Activated CD4-positive, alpha-beta memory T cell treated with anti-CD3 and anti-CD28 coated beads for 36 hours (primary cell): ENCODE measurements at regions not wholly inside any gene's neighbourhood (a gene's known extent, or its start where the extent isn't known, plus 50 kb on each side); places are given as distances from the start of the nearest gene placed in this dataset.
A peak's percentile ranks its signal among the peaks of the same experiment; 100 is the strongest.

Experiments used
- CTCF ChIA-PET: fragments of 350-600 bp; sonication (Branson Sonifier 250); formaldehyde crosslinking; loops from one replicate; lab custom pipeline; 2021; ENCODE audit warnings: antibody characterized with exemption, inconsistent platforms; lab: Charles Lee
- POLR2A ChIA-PET: fragments of 350-600 bp; sonication (Branson Sonifier 250); formaldehyde crosslinking; loops from one replicate; lab custom pipeline; 2021; ENCODE audit warnings: antibody characterized with exemption; lab: Charles Lee
- DNase-seq: peaks from one replicate; pipeline ENCODE4 v3.0.0-alpha.2; 2020
- H3K27ac Mint-ChIP-seq: one replicate; pipeline ENCODE4 v1.8.0; 2021; ENCODE audit warnings: mixed read lengths
- H3K27me3 Mint-ChIP-seq: one replicate; pipeline ENCODE4 v1.8.0; 2021; ENCODE audit warnings: mixed read lengths
- H3K36me3 Mint-ChIP-seq: one replicate; pipeline ENCODE4 v1.8.0; 2021; ENCODE audit warnings: mixed read lengths
- H3K4me1 Mint-ChIP-seq: one replicate; pipeline ENCODE4 v1.8.0; 2021; ENCODE audit warnings: low read depth, mixed read lengths
- H3K4me3 Mint-ChIP-seq: one replicate; pipeline ENCODE4 v1.8.0; 2021; ENCODE audit warnings: mild to moderate bottlenecking, mixed read lengths
- H3K9me3 Mint-ChIP-seq: one replicate; pipeline ENCODE4 v1.8.0; 2021; ENCODE audit warnings: mixed read lengths
- intact Hi-C: fragments of 100-400 bp; cut with micrococcal nuclease; formaldehyde crosslinking; loops from one replicate; pipeline ENCODE4 v1.15.1; 2023

- CTCF ChIA-PET, result no interaction called here
- POLR2A ChIA-PET, result no interaction called here
- H3K36me3 Mint-ChIP-seq, result no peaks in the 10 kb centered on the region
- no peaks in the 10 kb centered on the region for H3K9me3 Mint-ChIP-seq
- H3K4me1 Mint-ChIP-seq, result no peaks in the 10 kb centered on the region
- no peak for DNase-seq
- H3K27ac Mint-ChIP-seq, result no peak overlapping the region
- H3K27me3 Mint-ChIP-seq, result no peaks in the 10 kb centered on the region
- intact Hi-C loops, result no loop called here
- no peak overlapping the region for H3K4me3 Mint-ChIP-seq
Observed at GRCh38 chr21:28654406-28654805, 338.3 kb downstream of the LTN1 start.

- CTCF ChIA-PET, result interaction anchor here (1.8 kb wide), 1 partner anchor 100 kb away, joined by 4 read pairs; no protein-coding TSS in a partner anchor
- Mint-ChIP-seq H3K4me3 (no peak overlapping the region), H3K9me3 (no peaks in the 10 kb centered on the region), H3K36me3 (peaks cover 2% of the 10 kb centered on the region), H3K27me3 (no peaks in the 10 kb centered on the region), H3K27ac (no peak overlapping the region), H3K4me1 (no peaks in the 10 kb centered on the region)
- POLR2A ChIA-PET, result no interaction called here
- DNase-seq, result no peak
- intact Hi-C loops, result no loop called here
Observed at GRCh38 chr21:28644762-28645161, 347.9 kb downstream of the LTN1 start.

GRCh38 chr21:28642891-28643290 is 349.8 kb downstream of the LTN1 start:
- H3K27ac Mint-ChIP-seq, result no peak overlapping the region
- H3K4me3 Mint-ChIP-seq, result no peak overlapping the region
- peaks cover 2% of the 10 kb centered on the region for H3K36me3 Mint-ChIP-seq
- intact Hi-C loops, result no loop called here
- H3K9me3 Mint-ChIP-seq, result no peaks in the 10 kb centered on the region
- DNase-seq, result no peak
- CTCF ChIA-PET, result interaction anchor here (1.0 kb wide), 1 partner anchor 102 kb away, joined by 5 read pairs; no protein-coding TSS in a partner anchor
- H3K4me1 Mint-ChIP-seq, result no peaks in the 10 kb centered on the region
- H3K27me3 Mint-ChIP-seq, result no peaks in the 10 kb centered on the region
- POLR2A ChIA-PET, result no interaction called here

GRCh38 chr21:28641731-28642130 is 350.9 kb downstream of the LTN1 start:
- POLR2A ChIA-PET, result no interaction called here
- Mint-ChIP-seq H3K36me3 (peaks cover 2% of the 10 kb centered on the region), H3K4me3 (no peak overlapping the region), H3K27ac (no peak overlapping the region), H3K4me1 (peaks cover 7% of the 10 kb centered on the region), H3K9me3 (no peaks in the 10 kb centered on the region), H3K27me3 (no peaks in the 10 kb centered on the region)
- CTCF ChIA-PET, result interaction anchor here (1.0 kb wide), 1 partner anchor 104 kb away, joined by 5 read pairs; no protein-coding TSS in a partner anchor
- intact Hi-C loops, result no loop called here
- no peak for DNase-seq

GRCh38 chr21:28640326-28640725 is 352.4 kb downstream of the LTN1 start:
- Mint-ChIP-seq H3K4me1 (peaks cover 15% of the 10 kb centered on the region), H3K27me3 (no peaks in the 10 kb centered on the region), H3K9me3 (no peaks in the 10 kb centered on the region), H3K27ac (no peak overlapping the region), H3K36me3 (peaks cover 2% of the 10 kb centered on the region), H3K4me3 (no peak overlapping the region)
- POLR2A ChIA-PET, result no interaction called here
- DNase-seq, result no peak
- CTCF ChIA-PET, result no interaction called here
- intact Hi-C loops, result no loop called here

- H3K4me3 Mint-ChIP-seq, result no peak overlapping the region
- no peak for DNase-seq
- ChIA-PET POLR2A (no interaction called here), CTCF (no interaction called here)
- no peaks in the 10 kb centered on the region for H3K9me3 Mint-ChIP-seq
- peaks cover 2% of the 10 kb centered on the region for H3K36me3 Mint-ChIP-seq
- H3K27ac Mint-ChIP-seq, result no peak overlapping the region
- no peaks in the 10 kb centered on the region for H3K27me3 Mint-ChIP-seq
- intact Hi-C loops, result no loop called here
- H3K4me1 Mint-ChIP-seq, result peaks cover 15% of the 10 kb centered on the region
Observed at GRCh38 chr21:28639737-28640136, 352.9 kb downstream of the LTN1 start.

- intact Hi-C loops, result loop anchor here (1.0 to 2.0 kb wide), 2 partner anchors 138 to 248 kb away; a partner anchor contains a TSS
- H3K27ac Mint-ChIP-seq, result peak overlapping the region; percentile 66
- no peaks in the 10 kb centered on the region for H3K9me3 Mint-ChIP-seq
- no peaks in the 10 kb centered on the region for H3K27me3 Mint-ChIP-seq
- no peaks in the 10 kb centered on the region for H3K36me3 Mint-ChIP-seq
- ChIA-PET CTCF (interaction anchor here (0.6 to 1.7 kb wide), 2 partner anchors 108 to 1754 kb away, joined by 3 to 5 read pairs; no protein-coding TSS in a partner anchor), POLR2A (no interaction called here)
- H3K4me3 Mint-ChIP-seq, result no peak overlapping the region
- DNase-seq, result peak; percentile 47
- peaks cover 20% of the 10 kb centered on the region for H3K4me1 Mint-ChIP-seq
Observed at GRCh38 chr21:28636752-28637691, 355.7 kb downstream of the LTN1 start.

GRCh38 chr21:28635541-28635940 is 357.1 kb downstream of the LTN1 start:
- intact Hi-C loops, result no loop called here
- H3K9me3 Mint-ChIP-seq, result no peaks in the 10 kb centered on the region
- POLR2A ChIA-PET, result no interaction called here
- H3K36me3 Mint-ChIP-seq, result no peaks in the 10 kb centered on the region
- H3K27ac Mint-ChIP-seq, result no peak overlapping the region
- H3K4me3 Mint-ChIP-seq, result no peak overlapping the region
- CTCF ChIA-PET, result no interaction called here
- no peaks in the 10 kb centered on the region for H3K27me3 Mint-ChIP-seq
- H3K4me1 Mint-ChIP-seq, result peaks cover 20% of the 10 kb centered on the region
- no peak for DNase-seq

- intact Hi-C loops, result no loop called here
- Mint-ChIP-seq H3K27me3 (no peaks in the 10 kb centered on the region), H3K4me1 (peaks cover 20% of the 10 kb centered on the region), H3K27ac (no peak overlapping the region), H3K9me3 (no peaks in the 10 kb centered on the region), H3K4me3 (no peak overlapping the region), H3K36me3 (no peaks in the 10 kb centered on the region)
- ChIA-PET CTCF (interaction anchor here (3.0 kb wide), 1 partner anchor 112 kb away, joined by 11 read pairs; no protein-coding TSS in a partner anchor), POLR2A (no interaction called here)
- peak; percentile 33 for DNase-seq
Observed at GRCh38 chr21:28633839-28634555, 358.7 kb downstream of the LTN1 start.

- no peaks in the 10 kb centered on the region for H3K9me3 Mint-ChIP-seq
- POLR2A ChIA-PET, result no interaction called here
- no peak for DNase-seq
- intact Hi-C loops, result no loop called here
- peaks cover 21% of the 10 kb centered on the region for H3K4me1 Mint-ChIP-seq
- no peak overlapping the region for H3K4me3 Mint-ChIP-seq
- no peak overlapping the region for H3K27ac Mint-ChIP-seq
- H3K36me3 Mint-ChIP-seq, result no peaks in the 10 kb centered on the region
- CTCF ChIA-PET, result interaction anchor here (3.0 kb wide), 1 partner anchor 113 kb away, joined by 11 read pairs; no protein-coding TSS in a partner anchor
- H3K27me3 Mint-ChIP-seq, result no peaks in the 10 kb centered on the region
Observed at GRCh38 chr21:28632755-28633408, 359.8 kb downstream of the LTN1 start.

- Mint-ChIP-seq H3K4me1 (peaks cover 8% of the 10 kb centered on the region), H3K27me3 (no peaks in the 10 kb centered on the region), H3K4me3 (no peak overlapping the region), H3K27ac (no peak overlapping the region), H3K36me3 (peaks cover 11% of the 10 kb centered on the region), H3K9me3 (peaks cover 7% of the 10 kb centered on the region)
- ChIA-PET CTCF (no interaction called here), POLR2A (no interaction called here)
- DNase-seq, result no peak
- intact Hi-C loops, result no loop called here
Observed at GRCh38 chr21:28627691-28628090, 365.0 kb downstream of the LTN1 start.

- no peak for DNase-seq
- Mint-ChIP-seq H3K4me1 (peaks cover 7% of the 10 kb centered on the region), H3K36me3 (peaks cover 13% of the 10 kb centered on the region), H3K9me3 (peaks cover 7% of the 10 kb centered on the region), H3K27ac (no peak overlapping the region), H3K27me3 (no peaks in the 10 kb centered on the region), H3K4me3 (no peak overlapping the region)
- CTCF ChIA-PET, result no interaction called here
- intact Hi-C loops, result no loop called here
- POLR2A ChIA-PET, result no interaction called here
Observed at GRCh38 chr21:28627261-28627660, 365.4 kb downstream of the LTN1 start.
